Tibial nerve (tissue), 4 donors: ENCODE measurements at regions not wholly inside any gene's neighbourhood (a gene's known extent, or its start where the extent isn't known, plus 50 kb on each side); places are given as distances from the start of the nearest gene placed in this dataset.

Source experiments
- DNase-seq, 2 donors: peaks; one replicate each; pipeline ENCODE4 v3.0.0-alpha.2; 2019; ENCODE audit warnings: low spot score in 2 of 2
- H3K27ac ChIP-seq, 4 donors: fragments of 200-600 bp; sonication (generic) in 3 of 4; one replicate each; pipeline ENCODE4 v1.5.1; 2017 to 2019; ENCODE audit warnings: mild to moderate bottlenecking in 1 of 4
- H3K27me3 ChIP-seq, 2 donors: fragments of 200-600 bp; sonication (generic) in 1 of 2; one replicate each; pipeline versions ENCODE4 v1.5.1 to v1.6.0; 2017 to 2019
- H3K36me3 ChIP-seq, 3 donors: fragments of 200-600 bp; sonication (generic); one replicate each; pipeline ENCODE4 v1.5.1; 2018 to 2019
- H3K4me1 ChIP-seq, 4 donors: fragments of 200-600 bp; sonication (generic) in 3 of 4; one replicate each; pipeline ENCODE4 v1.5.1; 2017 to 2019
- H3K4me3 ChIP-seq, 4 donors: fragments of 200-600 bp; sonication (generic) in 3 of 4; one replicate each; pipeline ENCODE4 v1.5.1; 2017 to 2019; ENCODE audit warnings: mild to moderate bottlenecking in 1 of 4, moderate library complexity in 1 of 4
- H3K9me3 ChIP-seq, 4 donors: fragments of 200-600 bp; sonication (generic) in 3 of 4; one replicate each; pipeline ENCODE4 v1.5.1; 2017 to 2019
- CTCF ChIP-seq, 5 experiments: fragments of 200-600 bp in 3 of 5; fragments of 450-650 bp in 2 of 5; sonication (generic) in 3 of 5; IDR thresholded peaks; one replicate each; pipeline ENCODE4 v1.5.1; 2016 to 2019; ENCODE audit warnings: antibody characterized with exemption in 5 of 5, mild to moderate bottlenecking in 3 of 5, moderate library complexity in 2 of 5
- EP300 ChIP-seq, 2 donors: sonication (generic); formaldehyde crosslinking; IDR thresholded peaks; one replicate each; pipeline ENCODE4 v1.6.1; 2017; ENCODE audit warnings: antibody characterized with exemption in 2 of 2, mild to moderate bottlenecking in 1 of 2
- POLR2A ChIP-seq, 2 donors: fragments of 450-650 bp; IDR thresholded peaks; one replicate each; pipeline ENCODE4 v1.6.1; 2017; ENCODE audit warnings: antibody characterized with exemption in 2 of 2, mild to moderate bottlenecking in 2 of 2, moderate library complexity in 2 of 2
- WGBS, 2 donors: methylation state at CpG; one replicate each; pipeline ENCODE4 v1.1.5; 2018; 5-methylcytosine and 5-hydroxymethylcytosine counted together

GRCh38 chr10:4012848-4013247 lies 227.8 kb upstream of the KLF6 start:
- DNase-seq: no peak
- Histone ChIP-seq H3K9me3 (no peaks in the 10 kb centered on the region), H3K36me3 (no peaks in the 10 kb centered on the region), H3K4me1 (no peaks in the 10 kb centered on the region), H3K27ac (no peak overlapping the region), H3K27me3 (no peaks in the 10 kb centered on the region), H3K4me3 (no peak overlapping the region)
- TF ChIP-seq CTCF (IDR thresholded peaks at IDR 0.05) (no peak), EP300 (IDR thresholded peaks at IDR 0.05) (no peak), POLR2A (IDR thresholded peaks at IDR 0.05) (no peak)
- 79 to 88% methylated on average over 2 of the region's 2 CpGs for WGBS, 2 donors

DNA sequence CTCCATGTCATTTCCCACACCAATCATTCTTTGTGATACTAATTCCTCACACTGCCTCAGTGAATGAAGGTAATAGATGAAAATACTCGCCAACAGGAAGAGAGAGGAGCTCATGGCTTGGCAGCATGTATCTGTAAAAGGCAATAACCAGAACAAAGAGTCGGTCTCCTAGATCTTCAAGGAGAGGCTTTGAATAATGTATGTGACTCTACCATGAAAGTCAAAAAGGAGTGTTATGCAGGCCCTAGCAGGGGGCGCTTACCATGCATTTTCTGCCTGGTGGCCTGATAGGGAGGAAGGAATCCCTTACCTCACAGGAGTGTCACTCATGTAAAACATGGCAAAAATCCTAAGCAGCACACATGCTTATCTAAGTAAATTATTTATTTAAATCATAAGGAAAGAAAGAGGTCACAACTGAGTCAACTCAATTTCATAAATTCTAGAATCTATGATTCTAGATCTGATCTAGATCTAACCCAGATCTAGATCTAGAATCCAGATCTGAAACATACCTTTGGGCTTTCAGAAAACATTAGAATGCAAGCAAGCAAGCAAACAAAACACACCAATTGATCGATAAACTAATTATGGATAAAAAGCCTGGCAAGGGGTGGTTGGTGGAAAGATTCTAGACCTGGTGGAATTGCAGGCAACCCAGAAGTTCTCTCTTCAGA lies 226.3 kb upstream of the KLF6 start:
- Histone ChIP-seq H3K4me1 (no peaks in the 10 kb centered on the region), H3K4me3 (no peak overlapping the region), H3K9me3 (no peaks in the 10 kb centered on the region), H3K36me3 (no peaks in the 10 kb centered on the region), H3K27ac (no peak overlapping the region), H3K27me3 (no peaks in the 10 kb centered on the region)
- 86 to 94% methylated on average over 4 of the region's 4 CpGs for WGBS, 2 donors
- TF ChIP-seq EP300 (IDR thresholded peaks at IDR 0.05): no peak
- no peak for TF ChIP-seq POLR2A (IDR thresholded peaks at IDR 0.05)
- no peak for TF ChIP-seq CTCF (IDR thresholded peaks at IDR 0.05)
- DNase-seq: no peak

DNA sequence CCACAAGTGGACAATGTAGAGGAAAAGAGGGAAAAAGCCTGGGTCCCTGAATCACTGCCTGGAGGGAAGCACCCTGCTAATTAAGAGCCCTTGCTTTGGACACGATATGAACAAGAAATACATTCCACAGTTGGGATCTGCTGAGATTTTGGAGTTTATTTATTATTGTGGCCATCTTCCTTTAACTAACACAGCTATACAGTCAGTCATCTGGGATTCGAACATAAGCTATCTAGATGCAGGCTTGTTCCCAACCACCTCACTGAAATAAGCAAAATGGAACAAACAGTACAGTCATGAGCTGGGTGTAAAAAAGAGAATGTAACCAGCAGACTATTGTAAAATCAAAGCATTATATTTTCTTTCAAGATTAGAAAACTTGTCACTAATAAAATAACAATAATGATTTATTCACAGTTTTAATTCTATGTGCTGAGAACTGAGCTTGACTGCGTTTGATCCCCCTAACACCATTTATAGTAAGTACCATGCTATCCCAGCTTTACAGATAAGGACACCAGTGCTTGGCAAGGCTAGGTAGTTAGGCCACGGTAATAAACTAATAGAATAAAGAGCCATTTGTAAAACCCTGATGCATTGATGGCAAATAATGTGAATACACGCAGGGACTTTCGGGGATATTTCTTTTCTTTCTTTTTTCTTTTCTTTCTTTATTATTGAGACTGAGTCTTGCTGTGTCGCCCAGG lies 223.8 kb upstream of the KLF6 start:
- no peak for DNase-seq
- TF ChIP-seq EP300 (IDR thresholded peaks at IDR 0.05) (no peak), POLR2A (IDR thresholded peaks at IDR 0.05) (no peak), CTCF (IDR thresholded peaks at IDR 0.05) (no peak)

DNA sequence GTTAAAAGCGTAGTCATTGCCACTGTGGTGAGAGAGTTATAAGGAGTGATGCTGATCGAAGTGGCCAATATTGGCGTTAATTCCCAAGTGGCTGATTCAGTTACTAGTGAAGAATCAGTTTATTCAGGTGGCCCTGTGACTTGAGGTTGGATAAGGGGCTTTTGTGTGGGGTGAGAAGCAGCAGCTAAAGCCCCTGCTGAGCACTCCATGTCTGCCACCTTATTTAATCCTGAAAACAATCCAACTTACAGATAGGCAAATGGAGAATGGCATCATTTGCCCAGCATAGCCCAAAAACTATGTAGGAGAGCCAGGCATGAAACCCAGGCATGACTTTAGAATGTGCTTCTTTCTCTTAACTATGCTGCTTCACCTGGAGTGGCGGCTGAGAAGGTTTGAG lies 222.8 kb upstream of the KLF6 start:
- no peak for DNase-seq
- Histone ChIP-seq H3K9me3 (no peaks in the 10 kb centered on the region), H3K36me3 (no peaks in the 10 kb centered on the region), H3K4me3 (no peak overlapping the region), H3K27me3 (no peaks in the 10 kb centered on the region), H3K27ac (no peak overlapping the region), H3K4me1 (no peaks in the 10 kb centered on the region)
- TF ChIP-seq POLR2A (IDR thresholded peaks at IDR 0.05) (no peak), EP300 (IDR thresholded peaks at IDR 0.05) (no peak), CTCF (IDR thresholded peaks at IDR 0.05) (no peak)
- 68 to 69% methylated on average over 4 of the region's 4 CpGs for WGBS, 2 donors

More for the DNA sequence above, 223.8 kb upstream of the KLF6 start:
- H3K36me3 ChIP-seq: no peaks in the 10 kb centered on the region
- H3K4me3 ChIP-seq: no peak overlapping the region
- H3K27ac ChIP-seq: no peak overlapping the region
- no peaks in the 10 kb centered on the region for H3K9me3 ChIP-seq
- H3K27me3 ChIP-seq: no peaks in the 10 kb centered on the region
- 81 to 83% methylated on average over 7 of the region's 7 CpGs for WGBS, 2 donors
- H3K4me1 ChIP-seq: no peaks in the 10 kb centered on the region

GRCh38 chr10:4006858-4007257 lies 221.8 kb upstream of the KLF6 start:
- no peak for DNase-seq
- Histone ChIP-seq H3K27me3 (no peaks in the 10 kb centered on the region), H3K36me3 (no peaks in the 10 kb centered on the region), H3K27ac (no peak overlapping the region), H3K4me1 (no peaks in the 10 kb centered on the region), H3K9me3 (no peaks in the 10 kb centered on the region), H3K4me3 (no peak overlapping the region)
- no peak for TF ChIP-seq EP300 (IDR thresholded peaks at IDR 0.05)
- no peak for TF ChIP-seq POLR2A (IDR thresholded peaks at IDR 0.05)
- no peak for TF ChIP-seq CTCF (IDR thresholded peaks at IDR 0.05)
- WGBS, 2 donors: 82 to 85% methylated on average over 7 of the region's 7 CpGs
